Left cardiac atrium (tissue), 4 donors: ENCODE measurements at regions not wholly inside any gene's neighbourhood (a gene's known extent, or its start where the extent isn't known, plus 50 kb on each side); places are given as distances from the start of the nearest gene placed in this dataset.
A peak's percentile ranks its signal among the peaks of the same experiment; 100 is the strongest.
"Not testable (repeated sequence)": the region's sequence is repeated elsewhere in the genome, so short reads cannot be mapped to it uniquely, and the experiment has no call there.

Experiments
- ATAC-seq, 2 donors: fragments of 200-7000 bp; cut with Tn5 transposase; one replicate each; pipeline ENCODE4 v1.9.1; 2020; ENCODE audit warnings: mild to moderate bottlenecking in 2 of 2, moderate library complexity in 2 of 2
- DNase-seq: peaks from one replicate; pipeline ENCODE4 v3.0.0-alpha.2; 2020
- intact Hi-C, 2 donors: fragments of 100-400 bp; cut with DNase I; formaldehyde crosslinking; loops; one replicate each; pipeline versions ENCODE4 v1.14.1 to v1.15.1; 2022 to 2023
- donor health status: DM: no; HTN: yes; CAD: no.
- donor health status: DM: no; HTN: yes; CAD: no; lungs with severe emphysema.
- donor health status: DM: yes; HTN: yes; CAD: no.
- donor health status: Dilated cardiomyopathy.

GRCh38 chr11:80921310-80921709, 1480.5 kb upstream of the TENM4 start:
- DNase-seq, ATAC-seq, intact Hi-C loops: not testable (repeated sequence)

GRCh38 chr11:80916173-80916798, 1475.5 kb upstream of the TENM4 start:
- DNase-seq = no peak
- ATAC-seq = no peak
- intact Hi-C loops = no loop called here

- intact Hi-C loops = no loop called here
- DNase-seq (no peak), ATAC-seq (no peak)
Measured at GRCh38 chr11:80914311-80914710, 1473.5 kb upstream of the TENM4 start.

GRCh38 chr11:80911666-80912065, 1470.8 kb upstream of the TENM4 start:
- ATAC-seq (no peak), DNase-seq (no peak)
- intact Hi-C loops = no loop called here

- intact Hi-C loops = no loop called here
- ATAC-seq = no peak
- no peak for DNase-seq
Measured at GRCh38 chr11:80900265-80900664, 1459.4 kb upstream of the TENM4 start.

- DNase-seq (no peak), ATAC-seq (peak; percentile 71 to 86)
- intact Hi-C loops = no loop called here
Measured at GRCh38 chr11:80899381-80899780, 1458.6 kb upstream of the TENM4 start.

GRCh38 chr11:80898910-80899309, 1458.1 kb upstream of the TENM4 start:
- no peak for DNase-seq
- intact Hi-C loops = no loop called here
- no peak for ATAC-seq

GRCh38 chr11:80886684-80887083, 1445.9 kb upstream of the TENM4 start:
- intact Hi-C loops = no loop called here
- ATAC-seq = no peak
- no peak for DNase-seq

GRCh38 chr11:80873310-80873999, 1432.6 kb upstream of the TENM4 start:
- intact Hi-C loops = no loop called here
- ATAC-seq = no peak
- no peak for DNase-seq

GRCh38 chr11:80872116-80872728, 1431.4 kb upstream of the TENM4 start:
- ATAC-seq (no peak), DNase-seq (no peak)
- intact Hi-C loops = no loop called here

- intact Hi-C loops = no loop called here
- DNase-seq (no peak), ATAC-seq (no peak)
Measured at GRCh38 chr11:80868831-80869230, 1428.0 kb upstream of the TENM4 start.

- DNase-seq = no peak
- no peak for ATAC-seq
- intact Hi-C loops = no loop called here
Measured at GRCh38 chr11:80862011-80862410, 1421.2 kb upstream of the TENM4 start.

- intact Hi-C loops = no loop called here
- ATAC-seq = no peak
Measured at GRCh38 chr11:80861193-80861592, 1420.4 kb upstream of the TENM4 start.

GRCh38 chr11:80860632-80861031, 1419.8 kb upstream of the TENM4 start:
- ATAC-seq (peak in 1 of 2 donors; percentile 70), DNase-seq (no peak)
- intact Hi-C loops = no loop called here

More at GRCh38 chr11:80861193-80861592, 1420.4 kb upstream of the TENM4 start:
- no peak for DNase-seq

- intact Hi-C loops = no loop called here
- no peak for ATAC-seq
- no peak for DNase-seq
Measured at GRCh38 chr11:80856066-80856465, 1415.2 kb upstream of the TENM4 start.

GRCh38 chr11:80855426-80855825, 1414.6 kb upstream of the TENM4 start:
- no peak for ATAC-seq

GRCh38 chr11:80849253-80849652, 1408.4 kb upstream of the TENM4 start:
- DNase-seq (no peak), ATAC-seq (no peak)
- intact Hi-C loops = no loop called here

More at GRCh38 chr11:80855426-80855825, 1414.6 kb upstream of the TENM4 start:
- DNase-seq = no peak
- intact Hi-C loops = no loop called here

- no peak for DNase-seq
- ATAC-seq = no peak
- intact Hi-C loops = no loop called here
Measured at GRCh38 chr11:80846979-80847378, 1406.1 kb upstream of the TENM4 start.

- intact Hi-C loops = no loop called here
- no peak for DNase-seq
- ATAC-seq = no peak
Measured at GRCh38 chr11:80846442-80846841, 1405.6 kb upstream of the TENM4 start.

GRCh38 chr11:80844110-80844819, 1403.4 kb upstream of the TENM4 start:
- intact Hi-C loops = no loop called here
- DNase-seq (no peak), ATAC-seq (no peak)
